Left cardiac atrium (tissue), 4 donors: ENCODE measurements at regions not wholly inside any gene's neighbourhood (a gene's known extent, or its start where the extent isn't known, plus 50 kb on each side); places are given as distances from the start of the nearest gene placed in this dataset.

Experiments used
- ATAC-seq, 2 donors: fragments of 200-7000 bp; cut with Tn5 transposase; one replicate each; pipeline ENCODE4 v1.9.1; 2020; ENCODE audit warnings: mild to moderate bottlenecking in 2 of 2, moderate library complexity in 2 of 2
- DNase-seq: peaks from one replicate; pipeline ENCODE4 v3.0.0-alpha.2; 2020
- intact Hi-C, 2 donors: fragments of 100-400 bp; cut with DNase I; formaldehyde crosslinking; loops; one replicate each; pipeline versions ENCODE4 v1.14.1 to v1.15.1; 2022 to 2023
- donor health status: DM: no; HTN: yes; CAD: no.
- donor health status: DM: no; HTN: yes; CAD: no; lungs with severe emphysema.
- donor health status: DM: yes; HTN: yes; CAD: no.
- donor health status: Dilated cardiomyopathy.

DNA sequence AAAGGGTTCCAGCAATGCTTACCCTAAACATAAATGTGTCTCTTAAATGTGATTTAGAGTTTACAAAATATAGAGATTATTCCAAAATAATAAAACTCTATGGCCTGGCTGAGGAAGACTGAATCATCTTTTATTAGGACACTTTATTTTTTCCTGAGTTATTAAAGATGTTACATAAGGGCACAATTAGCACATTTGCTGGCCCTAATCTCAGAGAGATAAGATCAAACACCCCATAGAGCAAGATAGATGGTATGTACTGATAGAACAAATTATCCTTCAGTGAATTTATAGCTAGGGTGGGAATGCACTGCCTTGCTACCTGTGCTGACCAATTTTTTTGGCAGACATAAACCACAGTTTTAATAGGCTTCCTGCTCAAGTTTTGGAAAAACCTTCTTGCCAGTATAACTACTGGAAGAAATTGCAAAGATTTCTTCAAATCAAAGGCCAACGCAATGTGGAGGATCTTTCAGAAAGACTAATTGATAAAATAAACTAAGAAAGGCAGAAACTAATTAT lies 367.1 kb upstream of the MPDZ start:
- DNase-seq: no peak
- intact Hi-C loops: no loop called here
- ATAC-seq: no peak

DNA sequence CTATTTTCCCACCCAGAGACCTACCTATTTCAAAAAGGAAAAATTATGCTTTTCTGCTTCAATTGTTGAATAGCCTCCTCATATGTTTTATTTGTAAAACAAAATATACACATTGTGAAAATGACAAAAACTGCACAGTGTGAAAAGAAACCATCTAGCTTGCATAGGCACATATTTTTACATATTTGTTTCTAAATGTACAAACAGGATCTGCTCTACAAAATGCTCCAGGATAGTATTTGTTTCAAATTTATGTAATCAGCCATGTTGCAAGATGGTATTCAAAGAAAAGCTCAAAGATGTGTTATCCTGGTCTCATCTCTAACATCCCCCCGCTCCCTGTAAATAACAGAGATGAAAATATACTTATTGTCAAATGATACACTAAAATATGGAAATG lies 366.1 kb upstream of the MPDZ start:
- intact Hi-C loops: no loop called here
- ATAC-seq (no peak), DNase-seq (no peak)

DNA sequence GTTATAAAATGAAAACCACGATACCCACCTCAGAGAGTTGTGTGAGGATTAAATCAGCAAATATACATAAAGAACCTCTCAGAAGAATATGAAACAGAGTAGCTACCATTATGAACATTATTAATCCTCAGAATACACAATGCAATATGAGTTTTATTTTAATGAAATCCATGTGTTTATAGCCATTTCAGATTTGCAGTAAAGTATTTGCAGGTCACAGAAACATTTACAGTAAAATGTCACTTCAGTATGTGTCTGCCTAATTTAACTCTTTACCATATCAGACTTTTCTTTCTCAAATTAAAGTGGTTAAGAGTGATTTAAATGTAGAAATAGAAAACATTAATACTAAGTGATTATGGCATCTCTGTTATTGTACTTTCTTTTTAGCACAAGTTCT lies 365.2 kb upstream of the MPDZ start:
- no peak for DNase-seq
- intact Hi-C loops: no loop called here
- ATAC-seq: no peak

DNA sequence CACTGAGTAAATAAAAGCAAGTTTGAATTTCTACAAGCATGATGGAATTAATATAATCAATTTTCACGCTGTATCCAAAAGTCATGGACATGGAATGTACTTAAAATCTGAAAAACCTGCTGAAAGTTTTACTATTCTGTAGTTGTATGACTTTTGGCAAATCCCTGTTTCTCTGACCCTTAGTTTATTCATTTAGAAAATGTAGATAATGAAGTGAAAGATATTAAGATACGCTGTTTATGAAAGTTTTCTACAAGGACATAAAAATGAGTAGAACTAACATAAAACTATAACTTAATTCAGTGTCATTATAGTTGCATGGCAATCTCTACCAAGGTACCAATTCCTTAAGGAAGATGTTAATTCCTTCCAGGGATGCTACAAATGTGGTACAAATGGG lies 363.2 kb upstream of the MPDZ start:
- DNase-seq (no peak), ATAC-seq (no peak)
- intact Hi-C loops: no loop called here

DNA sequence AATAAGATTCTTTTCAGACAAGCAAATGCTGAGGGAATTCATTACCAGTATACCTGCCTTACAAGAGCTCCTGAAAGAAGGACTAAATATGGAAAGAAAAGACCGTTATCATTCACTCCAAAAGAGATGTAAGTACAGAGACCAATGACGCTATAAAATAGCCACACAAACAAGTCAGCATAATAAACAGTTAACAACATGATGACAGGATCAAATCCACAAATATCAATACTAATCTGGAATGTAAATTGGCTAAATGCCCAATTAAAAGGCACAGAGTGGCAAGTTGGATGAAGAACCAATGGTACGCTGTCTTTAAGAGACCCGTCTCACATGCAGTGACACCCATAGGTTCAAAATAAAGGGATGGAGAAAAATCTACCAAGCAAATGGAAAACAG lies 349.6 kb upstream of the MPDZ start:
- no peak for ATAC-seq
- DNase-seq: no peak
- intact Hi-C loops: no loop called here

DNA sequence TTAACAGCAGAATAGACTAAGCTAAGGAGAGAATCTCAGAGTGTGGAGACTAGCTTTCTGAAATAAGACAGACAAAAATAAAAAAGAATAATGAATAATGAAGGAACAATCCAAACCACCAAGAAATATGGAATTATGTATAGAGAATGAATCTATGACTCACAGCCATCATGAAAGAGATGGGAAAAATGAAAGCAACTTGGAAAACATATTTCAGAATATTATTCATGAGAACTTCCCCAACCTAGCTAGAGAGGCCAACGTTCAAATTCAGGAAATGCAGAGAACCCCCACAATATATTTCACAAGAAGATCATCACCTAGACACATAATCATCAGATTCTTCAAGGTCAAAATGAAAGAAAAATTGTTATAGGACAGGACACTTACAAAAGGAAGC lies 349.0 kb upstream of the MPDZ start:
- intact Hi-C loops: no loop called here
- DNase-seq (no peak), ATAC-seq (no peak)

DNA sequence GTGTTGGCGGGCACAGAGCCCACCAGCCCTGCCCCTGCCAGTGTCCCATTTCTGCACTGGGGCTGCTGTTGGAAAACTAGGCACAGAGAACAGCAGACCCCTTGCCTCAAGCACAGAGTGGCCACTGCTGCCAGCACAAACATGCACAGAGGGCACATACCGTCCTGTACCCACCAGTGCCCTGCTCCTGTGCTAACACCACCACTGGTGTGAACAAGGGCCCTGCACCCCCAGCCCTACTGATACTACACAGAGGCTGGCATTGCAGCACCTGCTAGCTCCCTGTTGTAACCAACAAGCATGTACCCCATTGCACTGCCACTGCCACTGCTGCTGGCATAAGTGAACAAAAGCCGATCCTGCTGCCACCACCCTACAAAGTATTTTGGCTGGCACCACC lies 348.0 kb upstream of the MPDZ start:
- ATAC-seq: no peak
- intact Hi-C loops: no loop called here
- no peak for DNase-seq

DNA sequence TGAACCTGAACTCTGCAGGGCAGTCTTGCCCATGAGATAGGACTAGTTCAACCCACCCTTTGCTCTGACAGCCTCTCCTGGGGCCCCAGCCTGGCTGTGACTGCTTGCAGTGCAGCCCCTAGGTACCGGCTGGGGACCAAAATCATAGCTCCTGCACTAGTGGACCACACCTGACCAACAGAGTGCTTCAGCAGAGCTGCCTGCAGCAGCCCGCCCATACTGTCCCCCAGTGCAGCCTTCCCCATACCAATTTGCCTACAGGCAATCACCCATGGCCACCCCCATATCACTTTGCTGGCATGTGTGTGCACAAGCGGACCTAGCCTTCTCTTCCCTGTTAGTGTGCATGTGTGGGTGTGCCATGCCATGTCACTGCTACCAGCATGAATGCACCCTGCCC lies 347.6 kb upstream of the MPDZ start:
- intact Hi-C loops: no loop called here
- no peak for DNase-seq
- ATAC-seq: no peak

DNA sequence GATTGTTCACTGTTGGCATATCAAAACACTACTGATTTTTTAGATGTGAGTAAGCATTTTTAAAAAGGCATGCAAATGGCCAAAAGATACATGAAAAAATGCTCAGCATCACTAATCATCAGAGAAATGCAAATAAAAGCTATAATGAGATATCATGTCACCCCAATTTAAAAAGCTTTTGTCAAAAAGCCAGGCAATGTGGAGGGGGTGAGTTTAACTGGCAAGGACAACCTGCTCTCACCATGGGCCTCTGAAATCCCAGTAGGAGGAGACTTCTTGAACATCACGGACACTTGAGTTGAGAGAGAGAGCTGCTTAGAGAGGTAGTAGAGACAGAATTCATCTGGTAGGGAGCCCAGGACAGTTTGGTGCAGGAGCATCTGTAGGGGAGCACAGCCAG lies 347.1 kb upstream of the MPDZ start:
- intact Hi-C loops: no loop called here
- DNase-seq (no peak), ATAC-seq (no peak)

DNA sequence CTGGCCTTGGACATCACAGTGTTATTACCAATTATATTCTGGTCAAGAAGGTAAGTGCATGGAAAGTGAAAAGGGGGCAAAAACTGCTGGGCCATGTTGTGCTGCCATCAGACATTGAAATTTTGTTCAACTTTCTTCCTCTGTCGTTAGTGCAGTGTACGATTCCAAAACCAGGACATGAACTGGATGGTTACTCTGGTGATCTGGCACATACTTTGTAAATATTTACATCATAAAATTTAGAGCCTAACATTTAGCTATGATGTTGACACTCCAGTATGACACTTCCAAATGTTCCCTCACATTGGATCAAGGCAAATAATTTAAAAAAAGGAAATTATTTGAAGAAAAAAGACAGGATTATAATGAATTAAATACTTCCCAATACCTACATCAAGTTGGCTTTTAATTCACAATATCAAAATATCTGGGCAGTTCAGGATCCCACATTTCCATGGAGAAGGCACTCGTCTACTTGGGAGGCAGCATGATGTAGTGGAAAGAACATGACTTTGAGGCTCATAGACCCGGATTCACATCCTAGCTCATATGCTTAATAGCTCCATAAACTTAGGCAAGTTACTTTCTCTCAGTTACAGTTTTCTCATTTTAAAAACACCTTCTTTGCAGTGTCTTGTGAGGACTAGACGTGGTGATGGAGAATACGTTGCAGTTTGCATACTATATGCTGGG lies 342.5 kb upstream of the MPDZ start:
- DNase-seq: no peak
- intact Hi-C loops: no loop called here
- ATAC-seq: no peak

DNA sequence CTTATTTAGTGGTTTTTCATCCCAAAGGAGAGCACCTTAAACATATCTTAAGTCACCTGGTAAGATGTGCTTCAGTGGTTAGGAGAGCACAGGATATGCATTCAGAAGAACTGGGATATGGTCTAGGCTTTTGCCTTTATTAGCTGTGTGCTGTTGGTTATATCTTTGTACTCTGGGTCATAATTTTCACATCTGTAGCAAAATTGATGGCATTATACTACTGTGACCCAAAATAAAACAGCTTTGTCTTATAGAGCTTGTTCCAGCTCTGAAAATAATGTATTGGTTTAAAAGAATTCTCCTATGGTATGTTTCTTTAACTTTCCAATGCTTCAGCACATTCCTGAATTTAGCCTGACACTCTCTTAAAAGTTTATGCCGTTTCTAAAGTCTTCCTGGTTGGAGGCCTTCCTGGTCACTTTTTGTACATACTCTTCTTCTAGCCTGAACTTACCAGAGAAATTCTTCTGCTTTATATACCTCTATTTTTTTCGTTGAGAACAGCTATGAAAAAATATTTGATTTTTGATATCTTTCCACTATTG lies 337.1 kb upstream of the MPDZ start:
- intact Hi-C loops: no loop called here
- ATAC-seq (no peak), DNase-seq (no peak)

DNA sequence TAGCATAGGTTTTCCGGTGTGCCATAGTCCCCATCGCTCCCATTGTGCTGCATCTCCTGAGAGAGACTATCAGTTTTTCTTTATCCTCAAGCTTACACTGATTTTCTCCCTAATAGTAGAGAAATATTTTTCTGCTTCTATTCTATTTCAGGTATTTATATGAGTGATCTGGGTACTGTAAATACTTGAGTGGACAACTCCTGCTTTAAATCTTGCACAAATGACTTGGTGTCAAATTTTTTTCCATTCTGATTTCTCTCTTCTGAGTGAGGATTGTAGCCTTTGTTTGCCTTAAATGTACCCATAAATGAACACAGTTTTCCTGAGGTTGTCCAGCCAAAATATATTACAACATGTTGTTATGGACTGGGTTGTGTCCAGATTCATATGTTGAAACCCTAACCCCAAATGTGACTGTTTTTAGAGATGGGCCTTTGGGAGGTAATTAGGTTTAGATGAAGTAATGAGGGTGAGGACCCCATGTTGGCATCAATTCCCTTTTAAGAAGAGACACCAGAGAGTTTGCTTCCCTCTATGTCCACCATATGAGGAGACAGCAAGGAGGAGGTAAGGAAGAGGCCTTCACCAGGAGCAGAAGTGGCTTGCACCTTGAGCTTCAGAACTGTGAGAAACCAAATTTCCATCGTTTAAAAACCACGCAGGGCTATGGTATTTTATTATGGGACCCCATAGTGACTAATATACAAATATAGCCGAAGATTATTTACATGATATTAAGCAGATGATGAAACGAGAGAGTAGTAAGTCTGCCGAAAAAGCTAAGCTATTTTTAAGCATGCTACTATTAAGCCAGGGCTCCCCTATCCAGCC lies 336.4 kb upstream of the MPDZ start:
- DNase-seq (no peak), ATAC-seq (no peak)
- intact Hi-C loops: no loop called here

DNA sequence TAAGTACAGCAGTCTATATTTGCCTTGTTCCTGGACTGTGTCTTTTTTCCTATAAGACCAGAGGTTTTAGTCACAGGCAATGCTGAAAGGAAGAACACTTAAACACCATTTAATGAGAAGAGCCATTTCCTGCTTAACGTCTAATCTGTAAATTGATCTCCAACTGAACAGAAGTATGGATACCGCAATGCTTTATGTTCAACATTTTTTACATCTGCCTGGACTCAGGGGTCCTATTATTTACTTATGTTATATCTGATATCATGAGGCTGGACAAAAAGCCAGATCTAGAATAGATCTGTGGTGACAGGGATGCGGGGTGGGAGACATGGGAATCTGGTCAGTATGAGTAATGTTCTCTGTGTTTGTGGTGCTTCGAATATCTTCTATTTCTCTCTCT lies 334.6 kb upstream of the MPDZ start:
- no peak for DNase-seq
- ATAC-seq: no peak
- intact Hi-C loops: no loop called here

DNA sequence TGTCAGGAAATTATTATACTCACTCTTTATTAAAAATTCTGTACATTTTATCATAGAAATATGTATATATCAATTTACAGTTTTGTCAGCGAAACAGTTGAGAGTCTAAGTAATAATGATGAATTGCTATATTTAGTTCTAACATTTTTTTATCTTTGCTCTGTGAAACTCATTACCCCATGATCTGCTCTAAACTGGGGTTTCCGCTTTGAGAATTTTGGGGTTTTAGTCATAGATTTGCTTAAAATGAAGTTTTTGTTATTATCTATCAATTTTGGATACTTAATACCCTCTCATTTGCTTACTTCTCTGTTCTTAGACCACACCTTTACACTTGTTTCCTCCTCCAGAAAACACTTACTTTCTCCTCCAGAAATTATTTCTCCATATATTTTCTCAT lies 333.8 kb upstream of the MPDZ start:
- intact Hi-C loops: no loop called here
- DNase-seq: no peak
- no peak for ATAC-seq

DNA sequence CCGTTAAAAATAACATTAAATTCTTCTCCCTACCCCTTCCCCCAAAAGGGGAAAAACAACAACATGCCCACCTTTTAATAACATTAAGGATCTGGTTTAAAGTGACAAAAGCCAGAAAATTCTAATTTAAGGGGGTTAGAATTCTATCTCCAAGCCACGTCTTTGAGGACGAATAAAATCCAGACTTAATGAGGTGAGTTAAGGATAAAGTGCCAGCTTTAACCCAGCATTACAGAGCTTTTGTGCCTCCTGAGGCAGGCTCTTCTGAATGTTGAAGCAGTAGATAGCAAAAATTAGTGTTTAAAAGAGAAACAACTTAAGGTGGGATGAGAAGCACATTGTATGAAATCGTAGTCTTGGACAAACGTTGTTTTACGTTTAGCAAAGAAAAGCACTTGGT lies 329.0 kb upstream of the MPDZ start:
- ATAC-seq (peak; percentile 12 to 22), DNase-seq (no peak)
- intact Hi-C loops: no loop called here

DNA sequence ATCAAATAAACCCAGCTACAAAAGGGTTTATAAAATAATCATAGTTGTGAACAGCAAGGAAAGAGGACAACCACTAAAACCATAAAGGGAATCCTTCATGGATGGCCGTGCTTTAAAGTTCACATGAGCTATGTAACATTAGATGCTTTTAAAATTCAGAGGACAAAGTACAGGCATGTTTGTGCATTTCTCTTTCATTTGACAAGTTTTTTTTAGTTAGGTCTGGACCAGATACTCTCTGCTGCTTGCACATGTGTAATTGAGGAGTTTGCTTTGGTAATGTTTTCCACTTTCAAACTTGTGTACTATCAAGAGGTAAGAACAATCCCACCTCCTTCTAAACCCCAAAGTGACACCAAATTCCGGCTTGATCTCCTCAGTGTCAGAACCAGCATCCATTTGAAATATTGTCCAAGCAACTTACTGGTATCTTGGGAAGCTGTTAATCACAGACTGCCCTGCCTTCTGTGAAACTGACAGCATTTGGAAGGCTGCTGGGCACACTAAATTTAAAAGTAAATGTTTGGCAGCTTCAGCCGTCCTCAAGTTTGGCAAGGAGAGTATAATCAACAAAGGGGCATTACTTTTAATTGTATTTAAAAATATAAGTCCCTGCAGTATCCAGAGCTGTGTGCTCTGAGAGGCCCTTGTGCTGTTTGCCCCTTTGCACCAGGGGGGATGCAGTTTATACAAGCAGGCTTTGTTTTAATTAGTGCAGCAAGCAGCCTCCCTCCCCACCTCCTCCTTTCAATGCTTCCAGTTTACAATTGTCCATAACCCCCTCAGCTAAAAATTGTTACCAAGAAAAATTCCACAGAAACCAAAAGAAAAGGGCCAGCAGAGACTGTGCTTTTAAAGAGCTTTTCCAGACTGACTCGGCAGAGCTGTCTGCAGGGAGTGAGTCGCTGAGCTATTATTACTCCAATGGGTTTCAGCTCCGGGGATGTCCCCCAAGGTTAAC lies 328.3 kb upstream of the MPDZ start:
- intact Hi-C loops: no loop called here
- no peak for DNase-seq
- peak; percentile 85 to 87 for ATAC-seq

DNA sequence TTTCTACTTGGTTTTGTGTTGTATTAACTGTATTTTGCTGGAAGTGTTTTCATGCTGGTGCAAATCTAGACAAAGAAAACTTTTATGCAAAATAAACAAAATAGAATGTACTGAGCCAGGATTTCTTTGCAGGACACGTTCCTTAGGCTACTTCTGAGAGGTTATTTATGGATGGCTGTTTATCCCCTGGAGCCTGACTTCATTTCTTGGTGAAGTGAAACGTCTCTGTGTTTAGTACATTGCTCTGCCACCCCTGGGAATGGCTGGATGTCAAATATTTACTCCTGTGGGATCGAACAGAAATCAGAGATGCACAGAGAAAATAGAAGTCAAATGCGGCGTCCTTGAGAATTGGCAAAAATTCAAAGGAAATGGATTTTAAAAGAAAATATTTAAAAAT lies 327.1 kb upstream of the MPDZ start:
- no peak for DNase-seq
- intact Hi-C loops: no loop called here
- ATAC-seq: peak in 1 of 2 donors; percentile 32

DNA sequence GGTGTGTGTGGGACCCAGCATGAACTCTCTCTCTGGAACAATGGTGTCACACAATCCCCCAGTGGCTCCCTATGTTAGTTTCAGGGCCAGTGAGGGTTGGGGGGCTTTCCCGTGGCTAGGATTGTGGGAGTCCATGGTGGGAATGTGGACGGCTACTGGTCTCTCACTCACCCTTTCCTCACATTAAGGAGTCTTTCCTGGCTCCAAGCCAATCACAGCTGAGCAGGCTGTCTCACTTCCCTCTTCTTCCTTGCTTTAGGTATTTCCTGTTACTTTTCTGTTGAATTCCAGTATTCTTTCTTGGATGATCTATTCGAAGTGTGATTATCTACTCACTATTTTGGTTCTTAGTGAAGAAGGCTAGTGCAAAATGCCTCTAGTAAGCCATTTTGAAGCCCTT lies 324.4 kb upstream of the MPDZ start:
- no peak for DNase-seq
- intact Hi-C loops: no loop called here
- no peak for ATAC-seq

DNA sequence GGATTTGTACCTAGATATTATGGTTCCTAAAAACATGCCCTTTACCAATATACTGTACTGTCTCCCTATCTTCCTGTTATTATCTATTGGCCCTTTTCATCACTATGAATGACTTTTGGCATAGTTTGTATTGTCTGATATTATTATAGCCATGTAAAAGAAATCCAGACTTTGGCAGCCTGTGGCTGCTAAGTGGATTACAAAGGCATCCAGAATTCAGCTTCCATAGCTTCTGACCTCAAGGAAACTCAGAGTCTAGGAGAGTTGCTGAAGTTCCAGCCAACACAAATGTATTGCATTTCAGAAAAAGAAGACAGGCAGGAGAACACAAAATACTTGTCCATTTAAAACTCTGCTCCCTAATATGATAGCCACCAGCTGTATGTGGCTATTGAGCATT lies 319.2 kb upstream of the MPDZ start:
- intact Hi-C loops: no loop called here
- ATAC-seq (peak in 1 of 2 donors; percentile 55), DNase-seq (no peak)

DNA sequence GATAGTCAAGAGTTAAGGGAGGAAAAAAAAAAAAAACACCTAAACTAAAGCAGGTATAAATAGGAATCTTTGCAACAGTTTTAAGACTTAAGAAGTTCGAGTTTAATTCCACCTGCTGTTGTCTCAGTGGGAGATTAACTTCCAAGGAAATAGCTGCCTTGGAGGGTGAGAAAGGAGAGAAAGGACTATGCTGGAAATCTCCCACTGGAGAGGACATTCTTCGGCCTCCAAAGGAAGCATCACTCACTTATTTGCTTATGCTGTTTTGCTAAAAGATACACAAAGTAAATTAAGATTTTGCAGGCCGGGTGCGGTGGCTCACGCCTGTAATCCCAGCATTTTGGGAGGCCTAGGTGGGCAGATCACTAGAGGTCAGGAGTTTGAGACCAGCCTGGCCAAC lies 317.9 kb upstream of the MPDZ start:
- DNase-seq: no peak
- intact Hi-C loops: no loop called here
- no peak for ATAC-seq
